ENCODE measurements at regions not wholly inside any gene's neighbourhood (a gene's known extent, or its start where the extent isn't known, plus 50 kb on each side); places are given as distances from the start of the nearest gene placed in this dataset.

GRCh38 chr3:168371846-168372245 is 276.1 kb upstream of the GOLIM4 start:
- TF ChIP-seq POLR2AphosphoS5 (IDR thresholded peaks at IDR 0.05; ENCODE audit: borderline replicate concordance, low read depth, low read length), result no peak
- no peak for TF ChIP-seq EZH2 (IDR thresholded peaks at IDR 0.05)
